ENCODE measurements at regions not wholly inside any gene's neighbourhood (a gene's known extent, or its start where the extent isn't known, plus 50 kb on each side); places are given as distances from the start of the nearest gene placed in this dataset.

DNA sequence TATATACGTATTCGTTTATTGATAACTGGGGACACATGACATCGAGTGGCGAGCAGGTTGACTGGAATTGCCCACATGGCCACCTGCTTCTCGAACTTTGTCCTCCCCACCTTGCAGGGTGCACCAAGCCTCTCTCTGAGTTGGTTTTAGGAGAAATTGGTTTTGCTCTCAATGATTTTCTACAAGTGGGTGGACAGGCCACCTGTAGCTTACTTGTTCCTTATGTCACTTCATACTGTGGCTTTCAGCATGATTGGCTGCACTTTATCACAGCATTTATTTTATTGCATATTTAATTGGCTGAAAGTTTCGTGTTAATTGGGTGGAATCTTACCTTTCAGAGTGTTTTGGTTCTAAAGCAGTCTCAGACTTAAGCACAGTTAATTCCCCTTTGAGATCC lies 215.6 kb upstream of the SHH start:
- Histone ChIP-seq H3K4me3 (ENCODE audit: low read depth in 1 of 3, low read length in 3 of 3) (no peak overlapping the region), H3K9me3 (ENCODE audit: control insufficient read depth in 4 of 4, low read length in 3 of 4) (no peaks in the 10 kb centered on the region), H3K36me3 (ENCODE audit: control insufficient read depth in 4 of 4, insufficient read depth in 3 of 4, low read depth in 1 of 4, low read length in 3 of 4) (no peaks in the 10 kb centered on the region), H3K9ac (ENCODE audit: low read depth in 1 of 2, low read length in 2 of 2) (no peak overlapping the region), H3K27ac (ENCODE audit: low read depth in 1 of 2, low read length in 2 of 2) (no peak overlapping the region), H3K27me3 (ENCODE audit: control insufficient read depth in 4 of 4, insufficient read depth in 4 of 4, low read length in 3 of 4) (no peaks in the 10 kb centered on the region), H3K4me1 (ENCODE audit: control insufficient read depth in 4 of 4, insufficient read depth in 4 of 4, low read length in 3 of 4) (no peaks in the 10 kb centered on the region)
- no peak for TF ChIP-seq SP1 (IDR thresholded peaks at IDR 0.05)
- TF ChIP-seq HNF4A (conservative IDR thresholded peaks at IDR 0.05) = no peak
- no peak for TF ChIP-seq FOXA1 (IDR thresholded peaks at IDR 0.05)
- DNase-seq (ENCODE audit: low spot score) = no peak
- WGBS = 64% methylated on average over 6 of the region's 6 CpGs

DNA sequence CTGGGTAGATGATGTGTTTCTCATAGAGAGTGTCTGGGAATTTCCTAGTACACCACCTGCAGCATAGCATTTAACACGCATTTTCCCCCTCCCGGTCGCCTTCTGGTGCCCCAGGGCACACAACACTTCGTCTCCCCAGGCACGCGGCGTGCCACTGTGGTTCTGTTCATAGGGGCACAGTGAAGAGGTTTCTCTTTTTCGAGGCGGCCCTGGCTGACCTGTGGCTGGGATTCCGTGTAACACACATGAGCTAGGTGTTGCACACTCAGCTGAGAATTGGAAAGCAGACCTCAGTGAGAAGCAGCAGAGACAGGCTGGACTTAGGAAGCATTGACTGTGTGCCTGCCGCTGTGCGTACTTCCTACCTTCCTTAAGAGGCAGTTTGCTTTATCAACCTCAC lies 214.3 kb upstream of the SHH start:
- no peaks in the 10 kb centered on the region for H3K4me1 ChIP-seq (ENCODE audit: control insufficient read depth in 4 of 4, insufficient read depth in 4 of 4, low read length in 3 of 4)
- DNase-seq (ENCODE audit: low spot score) = no peak
- TF ChIP-seq, protein P1, sequence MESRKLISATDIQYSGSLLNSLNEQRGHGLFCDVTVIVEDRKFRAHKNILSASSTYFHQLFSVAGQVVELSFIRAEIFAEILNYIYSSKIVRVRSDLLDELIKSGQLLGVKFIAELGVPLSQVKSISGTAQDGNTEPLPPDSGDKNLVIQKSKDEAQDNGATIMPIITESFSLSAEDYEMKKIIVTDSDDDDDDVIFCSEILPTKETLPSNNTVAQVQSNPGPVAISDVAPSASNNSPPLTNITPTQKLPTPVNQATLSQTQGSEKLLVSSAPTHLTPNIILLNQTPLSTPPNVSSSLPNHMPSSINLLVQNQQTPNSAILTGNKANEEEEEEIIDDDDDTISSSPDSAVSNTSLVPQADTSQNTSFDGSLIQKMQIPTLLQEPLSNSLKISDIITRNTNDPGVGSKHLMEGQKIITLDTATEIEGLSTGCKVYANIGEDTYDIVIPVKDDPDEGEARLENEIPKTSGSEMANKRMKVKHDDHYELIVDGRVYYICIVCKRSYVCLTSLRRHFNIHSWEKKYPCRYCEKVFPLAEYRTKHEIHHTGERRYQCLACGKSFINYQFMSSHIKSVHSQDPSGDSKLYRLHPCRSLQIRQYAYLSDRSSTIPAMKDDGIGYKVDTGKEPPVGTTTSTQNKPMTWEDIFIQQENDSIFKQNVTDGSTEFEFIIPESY (IDR thresholded peaks at IDR 0.05) = no peak
- no peak for TF ChIP-seq YY1 (IDR thresholded peaks at IDR 0.05)
- TF ChIP-seq FOXA1 (IDR thresholded peaks at IDR 0.05) = no peak
- TF ChIP-seq FOXA2 (IDR thresholded peaks at IDR 0.05) = no peak
- TF ChIP-seq RXRA (IDR thresholded peaks at IDR 0.05) = no peak
- TF ChIP-seq RAD21 (IDR thresholded peaks at IDR 0.05) = no peak
- TF ChIP-seq, protein P2, sequence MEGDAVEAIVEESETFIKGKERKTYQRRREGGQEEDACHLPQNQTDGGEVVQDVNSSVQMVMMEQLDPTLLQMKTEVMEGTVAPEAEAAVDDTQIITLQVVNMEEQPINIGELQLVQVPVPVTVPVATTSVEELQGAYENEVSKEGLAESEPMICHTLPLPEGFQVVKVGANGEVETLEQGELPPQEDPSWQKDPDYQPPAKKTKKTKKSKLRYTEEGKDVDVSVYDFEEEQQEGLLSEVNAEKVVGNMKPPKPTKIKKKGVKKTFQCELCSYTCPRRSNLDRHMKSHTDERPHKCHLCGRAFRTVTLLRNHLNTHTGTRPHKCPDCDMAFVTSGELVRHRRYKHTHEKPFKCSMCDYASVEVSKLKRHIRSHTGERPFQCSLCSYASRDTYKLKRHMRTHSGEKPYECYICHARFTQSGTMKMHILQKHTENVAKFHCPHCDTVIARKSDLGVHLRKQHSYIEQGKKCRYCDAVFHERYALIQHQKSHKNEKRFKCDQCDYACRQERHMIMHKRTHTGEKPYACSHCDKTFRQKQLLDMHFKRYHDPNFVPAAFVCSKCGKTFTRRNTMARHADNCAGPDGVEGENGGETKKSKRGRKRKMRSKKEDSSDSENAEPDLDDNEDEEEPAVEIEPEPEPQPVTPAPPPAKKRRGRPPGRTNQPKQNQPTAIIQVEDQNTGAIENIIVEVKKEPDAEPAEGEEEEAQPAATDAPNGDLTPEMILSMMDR (IDR thresholded peaks at IDR 0.05; ENCODE audit: low read depth, low read length, missing input control) = no peak
- TF ChIP-seq HNF4A (conservative IDR thresholded peaks at IDR 0.05) = no peak
- no peak for TF ChIP-seq TAF1 (conservative IDR thresholded peaks at IDR 0.05)
- TF ChIP-seq SP1 (IDR thresholded peaks at IDR 0.05) = no peak
- TF ChIP-seq JUND (IDR thresholded peaks at IDR 0.05) = no peak
- TF ChIP-seq, protein P3, sequence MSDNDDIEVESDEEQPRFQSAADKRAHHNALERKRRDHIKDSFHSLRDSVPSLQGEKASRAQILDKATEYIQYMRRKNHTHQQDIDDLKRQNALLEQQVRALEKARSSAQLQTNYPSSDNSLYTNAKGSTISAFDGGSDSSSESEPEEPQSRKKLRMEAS (IDR thresholded peaks at IDR 0.05) = no peak
- TF ChIP-seq, protein P4, sequence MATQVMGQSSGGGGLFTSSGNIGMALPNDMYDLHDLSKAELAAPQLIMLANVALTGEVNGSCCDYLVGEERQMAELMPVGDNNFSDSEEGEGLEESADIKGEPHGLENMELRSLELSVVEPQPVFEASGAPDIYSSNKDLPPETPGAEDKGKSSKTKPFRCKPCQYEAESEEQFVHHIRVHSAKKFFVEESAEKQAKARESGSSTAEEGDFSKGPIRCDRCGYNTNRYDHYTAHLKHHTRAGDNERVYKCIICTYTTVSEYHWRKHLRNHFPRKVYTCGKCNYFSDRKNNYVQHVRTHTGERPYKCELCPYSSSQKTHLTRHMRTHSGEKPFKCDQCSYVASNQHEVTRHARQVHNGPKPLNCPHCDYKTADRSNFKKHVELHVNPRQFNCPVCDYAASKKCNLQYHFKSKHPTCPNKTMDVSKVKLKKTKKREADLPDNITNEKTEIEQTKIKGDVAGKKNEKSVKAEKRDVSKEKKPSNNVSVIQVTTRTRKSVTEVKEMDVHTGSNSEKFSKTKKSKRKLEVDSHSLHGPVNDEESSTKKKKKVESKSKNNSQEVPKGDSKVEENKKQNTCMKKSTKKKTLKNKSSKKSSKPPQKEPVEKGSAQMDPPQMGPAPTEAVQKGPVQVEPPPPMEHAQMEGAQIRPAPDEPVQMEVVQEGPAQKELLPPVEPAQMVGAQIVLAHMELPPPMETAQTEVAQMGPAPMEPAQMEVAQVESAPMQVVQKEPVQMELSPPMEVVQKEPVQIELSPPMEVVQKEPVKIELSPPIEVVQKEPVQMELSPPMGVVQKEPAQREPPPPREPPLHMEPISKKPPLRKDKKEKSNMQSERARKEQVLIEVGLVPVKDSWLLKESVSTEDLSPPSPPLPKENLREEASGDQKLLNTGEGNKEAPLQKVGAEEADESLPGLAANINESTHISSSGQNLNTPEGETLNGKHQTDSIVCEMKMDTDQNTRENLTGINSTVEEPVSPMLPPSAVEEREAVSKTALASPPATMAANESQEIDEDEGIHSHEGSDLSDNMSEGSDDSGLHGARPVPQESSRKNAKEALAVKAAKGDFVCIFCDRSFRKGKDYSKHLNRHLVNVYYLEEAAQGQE (IDR thresholded peaks at IDR 0.05) = no peak
- TF ChIP-seq NR2F2 (IDR thresholded peaks at IDR 0.05) = no peak
- TF ChIP-seq, protein P5, sequence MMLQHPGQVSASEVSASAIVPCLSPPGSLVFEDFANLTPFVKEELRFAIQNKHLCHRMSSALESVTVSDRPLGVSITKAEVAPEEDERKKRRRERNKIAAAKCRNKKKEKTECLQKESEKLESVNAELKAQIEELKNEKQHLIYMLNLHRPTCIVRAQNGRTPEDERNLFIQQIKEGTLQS (IDR thresholded peaks at IDR 0.05) = no peak
- no peak for TF ChIP-seq EGR1 (IDR thresholded peaks at IDR 0.05; ENCODE audit: low read depth in 2 of 2)
- TF ChIP-seq HNF4G (IDR thresholded peaks at IDR 0.05) = no peak
- no peak for TF ChIP-seq GABPA (IDR thresholded peaks at IDR 0.05 in 1 of 2, conservative IDR thresholded peaks at IDR 0.05 in 1 of 2)
- 86% methylated on average over 12 of the region's 12 CpGs for WGBS
- no peaks in the 10 kb centered on the region for H3K27me3 ChIP-seq (ENCODE audit: control insufficient read depth in 4 of 4, insufficient read depth in 4 of 4, low read length in 3 of 4)
- H3K27ac ChIP-seq (ENCODE audit: low read depth in 1 of 2, low read length in 2 of 2) = no peak overlapping the region
- no peak overlapping the region for H3K9ac ChIP-seq (ENCODE audit: low read depth in 1 of 2, low read length in 2 of 2)
- no peak overlapping the region for H3K4me3 ChIP-seq (ENCODE audit: low read depth in 1 of 3, low read length in 3 of 3)
- H3K36me3 ChIP-seq (ENCODE audit: control insufficient read depth in 4 of 4, insufficient read depth in 3 of 4, low read depth in 1 of 4, low read length in 3 of 4) = no peaks in the 10 kb centered on the region
- H3K9me3 ChIP-seq (ENCODE audit: control insufficient read depth in 4 of 4, low read length in 3 of 4) = no peaks in the 10 kb centered on the region
